Stimulated activated CD4-positive, alpha-beta T cell treated with anti-CD3 and anti-CD28 coated beads, Interleukin-2, amount 100 ng/mL, for 4 hours (primary cell): ENCODE measurements at regions not wholly inside any gene's neighbourhood (a gene's known extent, or its start where the extent isn't known, plus 50 kb on each side); places are given as distances from the start of the nearest gene placed in this dataset.

Source experiments
- DNase-seq: peaks from one replicate; pipeline ENCODE4 v3.0.0-alpha.2; 2020; ENCODE audit warnings: low read depth

- DNase-seq = no peak
These were observed 146.6 kb downstream of the TLR5 start for GRCh38 chr1:222996310-222996975.

- no peak for DNase-seq
These were observed 142.4 kb downstream of the TLR5 start for GRCh38 chr1:223000632-223001031.

GRCh38 chr1:223001653-223002634, 141.1 kb downstream of the TLR5 start:
- DNase-seq = no peak

GRCh38 chr1:223003549-223003948, 139.5 kb downstream of the TLR5 start:
- no peak for DNase-seq

- DNase-seq = no peak
These were observed 136.7 kb downstream of the TLR5 start for GRCh38 chr1:223006371-223006770.

- no peak for DNase-seq
These were observed 136.0 kb downstream of the TLR5 start for GRCh38 chr1:223006917-223007648.

GRCh38 chr1:223007935-223008334, 135.1 kb downstream of the TLR5 start:
- DNase-seq = no peak

GRCh38 chr1:223008808-223009207, 134.2 kb downstream of the TLR5 start:
- DNase-seq = no peak

- DNase-seq = no peak
These were observed 133.6 kb downstream of the TLR5 start for GRCh38 chr1:223009406-223009805.

- DNase-seq = no peak
These were observed 132.2 kb downstream of the TLR5 start for GRCh38 chr1:223010582-223011504.

- no peak for DNase-seq
These were observed 131.6 kb downstream of the TLR5 start for GRCh38 chr1:223011505-223011856.

GRCh38 chr1:223012176-223012788, 130.8 kb downstream of the TLR5 start:
- DNase-seq = no peak

GRCh38 chr1:223012938-223013337, 130.1 kb downstream of the TLR5 start:
- DNase-seq = no peak

GRCh38 chr1:223014142-223014873, 128.7 kb downstream of the TLR5 start:
- no peak for DNase-seq

- no peak for DNase-seq
These were observed 126.7 kb downstream of the TLR5 start for GRCh38 chr1:223016381-223016780.

GRCh38 chr1:223016890-223017289, 126.2 kb downstream of the TLR5 start:
- no peak for DNase-seq

- no peak for DNase-seq
These were observed 125.8 kb downstream of the TLR5 start for GRCh38 chr1:223017291-223017690.

GRCh38 chr1:223018534-223018933, 124.5 kb downstream of the TLR5 start:
- DNase-seq = no peak

- DNase-seq = no peak
These were observed 123.8 kb downstream of the TLR5 start for GRCh38 chr1:223019256-223019655.

GRCh38 chr1:223020770-223021169, 122.3 kb downstream of the TLR5 start:
- DNase-seq = no peak
